Lung (tissue), 11 donors: ENCODE measurements at regions not wholly inside any gene's neighbourhood (a gene's known extent, or its start where the extent isn't known, plus 50 kb on each side); places are given as distances from the start of the nearest gene placed in this dataset.

Experiments
- ATAC-seq: fragments of 200-7000 bp; cut with Tn5 transposase; one replicate; pipeline ENCODE4 v1.9.1; 2020; ENCODE audit warnings: moderate number of reproducible peaks; ENCODE audit not compliant: insufficient read depth, low FRiP score
- DNase-seq, 3 donors: peaks; one replicate each; pipeline ENCODE4 v3.0.0-alpha.2; 2013 to 2017
- H3K27ac ChIP-seq, 2 donors: one replicate each; pipeline ENCODE4 v1.5.1; 2013; ENCODE audit warnings: mild to moderate bottlenecking in 2 of 2, moderate library complexity in 2 of 2, control low read depth in 1 of 2, inconsistent platforms in 1 of 2, low read depth in 1 of 2, low read length in 1 of 2
- H3K27me3 ChIP-seq, 3 donors: one replicate each; pipeline ENCODE4 v1.5.1; 2013; ENCODE audit warnings: low read length in 2 of 3; ENCODE audit not compliant: control insufficient read depth in 3 of 3, insufficient read depth in 3 of 3
- H3K36me3 ChIP-seq, 4 donors: one replicate each; pipeline ENCODE4 v1.5.1; 2013; ENCODE audit warnings: low read length in 4 of 4, mild to moderate bottlenecking in 1 of 4, moderate library complexity in 1 of 4; ENCODE audit not compliant: control insufficient read depth in 4 of 4, insufficient read depth in 4 of 4
- H3K4me1 ChIP-seq, 5 donors: one replicate each; pipeline ENCODE4 v1.5.1; 2013; ENCODE audit warnings: low read length in 5 of 5, mild to moderate bottlenecking in 2 of 5, moderate library complexity in 1 of 5; ENCODE audit not compliant: control insufficient read depth in 5 of 5, insufficient read depth in 5 of 5
- H3K4me3 ChIP-seq: one replicate; pipeline ENCODE4 v1.5.1; 2013; ENCODE audit warnings: mild to moderate bottlenecking, control low read depth, moderate library complexity
- H3K9ac ChIP-seq, 2 donors: one replicate each; pipeline ENCODE4 v1.5.1; 2013; ENCODE audit warnings: low read length in 2 of 2, control low read depth in 1 of 2; ENCODE audit not compliant: insufficient read depth in 1 of 2
- H3K9me3 ChIP-seq, 4 donors: one replicate each; pipeline ENCODE4 v1.5.1; 2013; ENCODE audit warnings: low read length in 3 of 4, mild to moderate bottlenecking in 1 of 4, moderate library complexity in 1 of 4; ENCODE audit not compliant: control insufficient read depth in 4 of 4, insufficient read depth in 3 of 4
- WGBS, 2 donors: extraction: QIAGEN DNeasy Blood & Tissue Kit; methylation state at CpG; one replicate each; pipeline ENCODE4 v1.1.7; 2013; 5-methylcytosine and 5-hydroxymethylcytosine counted together
- TF ChIP-seq, protein P1 (sequence below): IDR thresholded peaks from 2 replicates; pipeline ENCODE4 v1.5.1; 2012; ENCODE audit warnings: mild to moderate bottlenecking; ENCODE audit errors: control extremely low read depth, extremely low read depth
- donor health status: control.
- donor health status: control.
- donor health status: Bipolar disorder and iron deficiency.
- donor health status: healthy.
- donor health status: DM: yes; HTN: yes; CAD: no.

DNA sequence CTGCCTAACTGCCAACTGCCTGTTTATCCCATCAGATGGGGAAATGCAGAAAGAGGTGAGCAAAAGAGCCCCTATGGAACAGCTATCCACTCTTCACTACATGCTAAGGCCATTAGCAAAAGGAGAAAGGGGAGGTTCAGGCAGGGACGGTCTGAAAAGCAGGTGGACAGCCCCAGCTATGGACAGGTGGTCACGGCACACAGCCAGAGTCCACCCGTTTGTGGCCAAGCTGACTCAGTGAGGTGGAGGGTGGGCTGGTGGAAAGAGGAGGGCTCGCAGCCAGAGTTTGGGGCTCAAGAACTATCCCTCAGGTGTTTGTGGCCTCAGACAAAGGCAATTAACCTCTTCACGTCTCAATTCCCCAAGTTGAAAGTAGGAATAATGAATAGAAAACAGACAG lies 148.9 kb upstream of the UBE2E1 start:
- no peak for ATAC-seq
- WGBS, 2 donors: 94 to 97% methylated on average over 5 of the region's 5 CpGs
- H3K4me1 ChIP-seq: no peaks in the 10 kb centered on the region
- no peak overlapping the region for H3K4me3 ChIP-seq
- H3K36me3 ChIP-seq: no peaks in the 10 kb centered on the region
- no peak overlapping the region for H3K9ac ChIP-seq
- DNase-seq: no peak
- TF ChIP-seq, protein P1, sequence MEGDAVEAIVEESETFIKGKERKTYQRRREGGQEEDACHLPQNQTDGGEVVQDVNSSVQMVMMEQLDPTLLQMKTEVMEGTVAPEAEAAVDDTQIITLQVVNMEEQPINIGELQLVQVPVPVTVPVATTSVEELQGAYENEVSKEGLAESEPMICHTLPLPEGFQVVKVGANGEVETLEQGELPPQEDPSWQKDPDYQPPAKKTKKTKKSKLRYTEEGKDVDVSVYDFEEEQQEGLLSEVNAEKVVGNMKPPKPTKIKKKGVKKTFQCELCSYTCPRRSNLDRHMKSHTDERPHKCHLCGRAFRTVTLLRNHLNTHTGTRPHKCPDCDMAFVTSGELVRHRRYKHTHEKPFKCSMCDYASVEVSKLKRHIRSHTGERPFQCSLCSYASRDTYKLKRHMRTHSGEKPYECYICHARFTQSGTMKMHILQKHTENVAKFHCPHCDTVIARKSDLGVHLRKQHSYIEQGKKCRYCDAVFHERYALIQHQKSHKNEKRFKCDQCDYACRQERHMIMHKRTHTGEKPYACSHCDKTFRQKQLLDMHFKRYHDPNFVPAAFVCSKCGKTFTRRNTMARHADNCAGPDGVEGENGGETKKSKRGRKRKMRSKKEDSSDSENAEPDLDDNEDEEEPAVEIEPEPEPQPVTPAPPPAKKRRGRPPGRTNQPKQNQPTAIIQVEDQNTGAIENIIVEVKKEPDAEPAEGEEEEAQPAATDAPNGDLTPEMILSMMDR: no peak
- peaks cover 0 to 3% (median 1%) of the 10 kb centered on the region in 4 donors for H3K9me3 ChIP-seq
- no peak overlapping the region for H3K27ac ChIP-seq
- H3K27me3 ChIP-seq: no peaks in the 10 kb centered on the region

DNA sequence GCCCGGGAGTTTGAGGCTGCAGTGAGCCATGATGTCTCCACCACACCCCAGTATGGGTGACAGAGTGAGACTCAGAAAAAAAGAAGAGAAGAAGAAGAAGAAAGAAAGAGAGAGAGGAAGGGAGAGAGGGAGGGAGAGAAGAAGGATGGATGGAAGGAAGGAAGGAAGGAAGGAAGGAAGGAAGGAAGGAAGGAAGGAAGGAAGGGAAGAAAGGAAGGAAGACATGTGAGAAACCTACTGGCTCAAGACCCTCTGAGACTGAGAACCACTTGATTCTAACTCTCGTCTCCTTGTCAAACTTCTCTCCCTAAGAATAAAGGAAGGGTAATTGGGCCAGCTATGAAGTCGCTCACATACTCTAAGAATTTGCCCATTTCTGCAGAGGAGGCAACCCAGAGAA lies 148.1 kb upstream of the UBE2E1 start:
- H3K4me1 ChIP-seq: no peaks in the 10 kb centered on the region
- H3K4me3 ChIP-seq: no peak overlapping the region
- DNase-seq: no peak
- H3K27ac ChIP-seq: no peak overlapping the region
- H3K36me3 ChIP-seq: no peaks in the 10 kb centered on the region
- no peak overlapping the region for H3K9ac ChIP-seq
- H3K27me3 ChIP-seq: no peaks in the 10 kb centered on the region
- WGBS, 2 donors: 93 to 96% methylated on average over 3 of the region's 3 CpGs
- ATAC-seq: no peak
- H3K9me3 ChIP-seq: peaks cover 0 to 3% (median 1%) of the 10 kb centered on the region in 4 donors
- TF ChIP-seq, protein P1: no peak

DNA sequence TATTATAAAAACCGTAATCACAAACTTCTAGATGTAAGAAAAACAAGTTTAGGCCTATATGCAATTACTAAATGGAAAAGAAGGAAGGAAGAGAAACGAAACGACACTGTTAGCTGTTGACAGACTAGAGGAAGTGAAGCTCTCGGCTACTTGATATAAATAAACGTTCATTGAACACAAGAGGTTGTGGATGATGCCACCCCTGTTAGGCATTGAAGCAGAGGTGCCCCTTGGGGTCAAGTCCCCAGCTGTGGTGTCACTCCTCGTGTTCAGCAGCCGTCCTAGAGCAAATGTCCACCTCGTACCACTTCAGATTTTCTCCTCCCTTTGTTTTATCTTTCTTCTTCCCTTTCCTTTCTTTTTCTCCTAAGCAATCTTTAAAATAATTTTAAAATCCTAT lies 146.5 kb upstream of the UBE2E1 start:
- H3K9me3 ChIP-seq: peaks cover 0 to 3% (median 1%) of the 10 kb centered on the region in 4 donors
- no peaks in the 10 kb centered on the region for H3K36me3 ChIP-seq
- WGBS, 2 donors: 20 to 40% methylated on average over 8 of the region's 8 CpGs
- DNase-seq (no peak), ATAC-seq (no peak)
- H3K4me1 ChIP-seq: no peaks in the 10 kb centered on the region
- H3K9ac ChIP-seq: no peak overlapping the region
- H3K27ac ChIP-seq: no peak overlapping the region
- H3K27me3 ChIP-seq: no peaks in the 10 kb centered on the region
- no peak overlapping the region for H3K4me3 ChIP-seq
- TF ChIP-seq, protein P1: no peak

DNA sequence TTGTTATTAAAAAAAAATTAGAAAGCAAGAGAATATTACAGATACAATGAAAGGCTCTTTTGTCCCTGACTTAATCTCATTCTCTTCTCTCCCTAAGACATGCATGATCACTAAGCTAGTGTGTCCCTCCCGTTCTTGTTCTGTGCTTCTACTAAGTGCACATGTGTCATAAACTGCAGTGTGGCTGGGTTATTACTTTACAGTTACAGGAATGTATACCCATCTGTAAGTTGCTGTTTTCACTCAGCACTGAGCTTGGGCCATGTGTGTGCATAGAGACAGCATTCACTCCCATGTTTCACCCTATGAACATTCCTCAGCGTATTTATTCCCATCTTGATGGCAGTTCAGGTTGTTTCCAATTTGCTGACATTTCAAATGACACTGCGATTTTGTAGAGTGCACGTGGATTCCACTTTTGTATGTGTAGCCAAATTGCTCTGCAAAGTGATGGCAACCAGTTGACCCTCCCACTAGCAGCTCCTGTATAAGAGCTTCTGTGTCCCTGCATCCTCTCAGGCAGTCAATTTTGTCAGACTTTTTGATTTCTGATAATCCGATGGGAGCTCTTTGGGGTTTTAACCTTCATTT lies 145.8 kb upstream of the UBE2E1 start:
- DNase-seq (no peak), ATAC-seq (no peak)
- no peaks in the 10 kb centered on the region for H3K36me3 ChIP-seq
- H3K4me3 ChIP-seq: no peak overlapping the region
- peaks cover 0 to 3% (median 1%) of the 10 kb centered on the region in 4 donors for H3K9me3 ChIP-seq
- WGBS, 2 donors: 85 to 87% methylated on average over 5 of the region's 5 CpGs
- no peak overlapping the region for H3K27ac ChIP-seq
- no peaks in the 10 kb centered on the region for H3K4me1 ChIP-seq
- no peak overlapping the region for H3K9ac ChIP-seq
- H3K27me3 ChIP-seq: no peaks in the 10 kb centered on the region
- TF ChIP-seq, protein P1: no peak
